NB4 (cell line): ENCODE measurements at regions not wholly inside any gene's neighbourhood (a gene's known extent, or its start where the extent isn't known, plus 50 kb on each side); places are given as distances from the start of the nearest gene placed in this dataset.

Experiments used
- DNase-seq: peaks from one replicate; pipeline ENCODE4 v3.0.0; 2010; ENCODE audit warnings: low read depth
- H3K4me3 ChIP-seq: one replicate; pipeline ENCODE4 v1.5.1; 2011; ENCODE audit warnings: mild to moderate bottlenecking, low read depth, low read length, moderate library complexity
- CTCF ChIP-seq: IDR thresholded peaks from one replicate; pipeline ENCODE4 v1.5.1; 2012; ENCODE audit warnings: low read depth, low read length
- MAX ChIP-seq: IDR thresholded peaks from 2 replicates; pipeline ENCODE4 v1.6.1; 2011; ENCODE audit warnings: low read depth, low read length
- MYC ChIP-seq: IDR thresholded peaks from 2 replicates; pipeline ENCODE4 v1.6.1; 2011; ENCODE audit warnings: low read depth, low read length
- POLR2A ChIP-seq: IDR thresholded peaks from 2 replicates; pipeline ENCODE4 v1.6.1; 2011; ENCODE audit warnings: mild to moderate bottlenecking; ENCODE audit not compliant: insufficient read length; ENCODE audit errors: extremely low read depth

GRCh38 chr1:55645270-55645669, 430.1 kb upstream of the USP24 start:
- no peak for DNase-seq
- TF ChIP-seq MAX (no peak), POLR2A (no peak), CTCF (no peak), MYC (no peak)
- H3K4me3 ChIP-seq: no peak overlapping the region

- TF ChIP-seq MYC (no peak), CTCF (no peak), POLR2A (no peak), MAX (no peak)
- no peak overlapping the region for H3K4me3 ChIP-seq
- DNase-seq: no peak
Observed at GRCh38 chr1:55641947-55642346, 426.8 kb upstream of the USP24 start.

- DNase-seq: peak; percentile 48
- no peak for TF ChIP-seq CTCF
- no peak for TF ChIP-seq POLR2A
- TF ChIP-seq MYC: no peak
- TF ChIP-seq MAX: no peak
- no peak overlapping the region for H3K4me3 ChIP-seq
Observed at GRCh38 chr1:55640708-55641473, 425.7 kb upstream of the USP24 start.

- TF ChIP-seq CTCF: no peak
- no peak for TF ChIP-seq POLR2A
- no peak for TF ChIP-seq MAX
- TF ChIP-seq MYC: no peak
- DNase-seq: no peak
- no peak overlapping the region for H3K4me3 ChIP-seq
Observed at GRCh38 chr1:55639526-55639925, 424.4 kb upstream of the USP24 start.

- H3K4me3 ChIP-seq: no peak overlapping the region
- DNase-seq: no peak
- TF ChIP-seq POLR2A: no peak
- no peak for TF ChIP-seq CTCF
- TF ChIP-seq MYC: no peak
- TF ChIP-seq MAX: no peak
Observed at GRCh38 chr1:55639051-55639450, 423.9 kb upstream of the USP24 start.

- no peak overlapping the region for H3K4me3 ChIP-seq
- TF ChIP-seq CTCF (no peak), POLR2A (no peak), MAX (no peak), MYC (no peak)
- DNase-seq: no peak
Observed at GRCh38 chr1:55636696-55637095, 421.5 kb upstream of the USP24 start.
